ENCODE measurements at regions not wholly inside any gene's neighbourhood (a gene's known extent, or its start where the extent isn't known, plus 50 kb on each side); places are given as distances from the start of the nearest gene placed in this dataset.

DNA sequence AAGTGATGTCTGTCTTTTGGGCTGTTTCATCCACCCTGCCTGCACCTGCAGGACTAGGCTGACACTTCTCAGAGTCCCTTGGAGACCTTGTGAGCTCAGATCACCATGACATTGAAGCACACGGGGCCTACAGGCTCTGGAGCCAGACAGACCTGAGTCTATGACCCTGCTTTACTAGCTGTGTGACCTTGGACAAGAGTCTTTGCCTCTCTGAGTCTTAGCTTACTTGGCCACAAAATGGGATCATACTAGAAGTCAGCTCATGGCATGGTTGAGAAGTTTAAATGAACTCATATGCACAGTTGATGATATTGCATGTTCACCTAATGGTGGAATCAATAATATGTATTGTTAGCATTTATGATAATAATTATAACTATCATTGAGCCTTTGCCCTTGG, 102.9 kb upstream of the SMAD3 start:
- Histone ChIP-seq H3K36me3 (no peaks in the 10 kb centered on the region), H3K27me3 (no peaks in the 10 kb centered on the region), H3K27ac (no peak overlapping the region), H3K9me3 (no peaks in the 10 kb centered on the region), H3K4me3 (no peak overlapping the region), H3K4me1 (no peaks in the 10 kb centered on the region), H3K9ac (ENCODE audit: low read depth in 2 of 2, low read length in 2 of 2) (no peak overlapping the region)
- no peak for DNase-seq
- intact Hi-C loops (cut with DNase I): no loop called here
- TF ChIP-seq, protein P1, sequence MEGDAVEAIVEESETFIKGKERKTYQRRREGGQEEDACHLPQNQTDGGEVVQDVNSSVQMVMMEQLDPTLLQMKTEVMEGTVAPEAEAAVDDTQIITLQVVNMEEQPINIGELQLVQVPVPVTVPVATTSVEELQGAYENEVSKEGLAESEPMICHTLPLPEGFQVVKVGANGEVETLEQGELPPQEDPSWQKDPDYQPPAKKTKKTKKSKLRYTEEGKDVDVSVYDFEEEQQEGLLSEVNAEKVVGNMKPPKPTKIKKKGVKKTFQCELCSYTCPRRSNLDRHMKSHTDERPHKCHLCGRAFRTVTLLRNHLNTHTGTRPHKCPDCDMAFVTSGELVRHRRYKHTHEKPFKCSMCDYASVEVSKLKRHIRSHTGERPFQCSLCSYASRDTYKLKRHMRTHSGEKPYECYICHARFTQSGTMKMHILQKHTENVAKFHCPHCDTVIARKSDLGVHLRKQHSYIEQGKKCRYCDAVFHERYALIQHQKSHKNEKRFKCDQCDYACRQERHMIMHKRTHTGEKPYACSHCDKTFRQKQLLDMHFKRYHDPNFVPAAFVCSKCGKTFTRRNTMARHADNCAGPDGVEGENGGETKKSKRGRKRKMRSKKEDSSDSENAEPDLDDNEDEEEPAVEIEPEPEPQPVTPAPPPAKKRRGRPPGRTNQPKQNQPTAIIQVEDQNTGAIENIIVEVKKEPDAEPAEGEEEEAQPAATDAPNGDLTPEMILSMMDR (IDR thresholded peaks at IDR 0.05): no peak

DNA sequence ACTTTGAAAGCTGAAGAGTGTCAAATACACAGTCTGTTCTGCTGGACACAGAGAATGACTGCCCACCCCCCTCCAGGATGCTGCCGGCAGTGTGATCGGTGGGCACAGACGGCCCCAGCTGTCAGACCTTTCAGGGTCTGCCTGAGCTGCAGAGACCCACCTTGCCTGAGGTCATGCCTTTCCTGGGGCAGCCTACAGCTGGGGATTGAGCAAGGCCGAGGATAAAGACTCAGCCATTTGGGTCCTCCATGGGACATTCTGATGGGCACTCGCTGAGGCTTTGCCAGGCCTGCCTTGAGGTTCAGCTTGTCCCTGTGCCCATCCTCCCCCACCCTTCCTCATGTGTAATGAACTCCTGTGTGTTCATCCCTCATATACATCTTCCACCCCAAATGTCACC, 102.3 kb upstream of the SMAD3 start:
- no peak for DNase-seq
- intact Hi-C loops (cut with DNase I): no loop called here
- no peak overlapping the region for H3K4me3 ChIP-seq
- TF ChIP-seq, protein P1 (IDR thresholded peaks at IDR 0.05): no peak
- no peaks in the 10 kb centered on the region for H3K4me1 ChIP-seq
- H3K36me3 ChIP-seq: no peaks in the 10 kb centered on the region
- H3K27me3 ChIP-seq: no peaks in the 10 kb centered on the region
- H3K27ac ChIP-seq: no peak overlapping the region
- H3K9me3 ChIP-seq: no peaks in the 10 kb centered on the region
- H3K9ac ChIP-seq (ENCODE audit: low read depth in 2 of 2, low read length in 2 of 2): no peak overlapping the region

DNA sequence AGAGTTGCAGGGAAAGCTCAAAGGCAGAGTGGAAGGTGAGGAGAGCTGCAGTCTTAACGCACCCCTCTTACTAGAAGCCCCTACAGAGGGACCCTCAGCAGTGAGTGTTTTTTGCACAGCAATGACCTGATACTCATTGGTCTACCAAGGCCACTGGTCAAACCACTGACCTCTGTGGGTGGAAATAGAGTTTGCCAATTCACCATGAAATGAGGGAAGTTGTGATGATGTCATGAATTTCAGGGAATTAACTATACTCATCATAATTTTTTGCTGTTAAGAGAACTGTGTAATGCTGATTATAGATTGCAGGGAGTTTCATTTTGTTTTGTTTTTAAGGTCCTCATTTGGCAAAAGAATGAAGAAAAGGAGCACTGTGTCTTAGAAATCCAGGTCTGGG, 101.7 kb upstream of the SMAD3 start:
- H3K4me1 ChIP-seq: no peaks in the 10 kb centered on the region
- intact Hi-C loops (cut with DNase I): no loop called here
- no peak overlapping the region for H3K4me3 ChIP-seq
- no peaks in the 10 kb centered on the region for H3K9me3 ChIP-seq
- no peak overlapping the region for H3K9ac ChIP-seq (ENCODE audit: low read depth in 2 of 2, low read length in 2 of 2)
- DNase-seq: no peak
- no peak overlapping the region for H3K27ac ChIP-seq
- no peaks in the 10 kb centered on the region for H3K27me3 ChIP-seq
- no peaks in the 10 kb centered on the region for H3K36me3 ChIP-seq
- TF ChIP-seq, protein P1 (IDR thresholded peaks at IDR 0.05): no peak

DNA sequence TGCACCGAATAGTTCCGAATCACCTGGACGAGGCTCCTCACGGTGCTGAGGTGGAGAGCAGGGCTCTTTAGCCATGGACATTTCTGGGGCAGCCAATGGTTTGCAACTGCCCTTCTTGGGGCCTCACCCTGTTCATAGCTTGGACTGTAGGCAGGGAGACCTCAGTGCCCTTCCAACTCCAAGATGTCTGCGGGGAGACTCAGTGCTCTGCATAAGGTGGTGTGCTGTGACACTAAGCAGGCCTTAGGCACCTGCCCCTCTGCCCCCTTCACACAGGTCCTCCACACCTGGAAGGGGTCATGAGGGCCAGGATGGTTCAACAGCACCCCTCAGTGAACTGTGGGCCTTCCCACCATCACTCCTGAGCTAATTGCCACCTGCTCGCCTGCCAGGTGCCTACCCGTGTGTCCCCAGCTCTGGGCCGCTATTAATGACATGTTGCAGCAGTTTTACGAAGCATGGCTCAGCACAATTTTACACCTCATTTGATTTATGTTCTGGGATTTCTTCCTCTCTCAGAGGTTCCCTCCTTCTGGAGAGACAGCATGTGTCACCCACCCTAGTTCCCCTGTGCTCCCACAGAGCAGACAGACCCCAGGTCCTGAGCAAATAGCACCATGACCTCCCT, 101.2 kb upstream of the SMAD3 start:
- DNase-seq: no peak
- H3K9ac ChIP-seq (ENCODE audit: low read depth in 2 of 2, low read length in 2 of 2): no peak overlapping the region
- no peaks in the 10 kb centered on the region for H3K9me3 ChIP-seq
- H3K27ac ChIP-seq: no peak overlapping the region
- intact Hi-C loops (cut with DNase I): no loop called here
- no peak overlapping the region for H3K4me3 ChIP-seq
- H3K27me3 ChIP-seq: no peaks in the 10 kb centered on the region
- TF ChIP-seq, protein P1 (IDR thresholded peaks at IDR 0.05): no peak
- H3K4me1 ChIP-seq: no peaks in the 10 kb centered on the region
- H3K36me3 ChIP-seq: no peaks in the 10 kb centered on the region

DNA sequence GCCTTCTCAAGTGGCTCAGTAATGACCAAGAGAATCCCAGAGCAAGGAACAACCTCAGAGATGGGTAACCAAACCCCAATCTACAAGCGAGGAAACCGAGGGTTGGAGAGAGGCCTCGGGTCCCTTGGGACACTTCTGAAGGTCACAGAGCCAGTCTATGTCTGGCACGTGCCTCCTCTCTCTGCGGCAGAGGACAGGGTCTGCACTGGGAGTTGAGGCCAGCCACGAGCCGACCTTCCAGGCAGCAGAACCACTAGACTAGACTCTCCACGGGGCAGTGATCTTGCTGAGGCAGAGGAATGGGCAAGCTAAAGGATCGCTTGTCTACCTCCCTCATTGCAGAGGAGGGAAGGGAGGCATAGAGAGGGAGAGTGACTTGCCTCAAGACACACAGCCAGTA, 100.6 kb upstream of the SMAD3 start:
- H3K4me1 ChIP-seq: no peaks in the 10 kb centered on the region
- H3K27me3 ChIP-seq: no peaks in the 10 kb centered on the region
- H3K4me3 ChIP-seq: no peak overlapping the region
- no peaks in the 10 kb centered on the region for H3K9me3 ChIP-seq
- H3K36me3 ChIP-seq: no peaks in the 10 kb centered on the region
- H3K9ac ChIP-seq (ENCODE audit: low read depth in 2 of 2, low read length in 2 of 2): no peak overlapping the region
- no peak for DNase-seq
- H3K27ac ChIP-seq: no peak overlapping the region
- intact Hi-C loops (cut with DNase I): no loop called here
- TF ChIP-seq, protein P1 (IDR thresholded peaks at IDR 0.05): no peak
